Liver (tissue), 3 donors: ENCODE measurements at regions not wholly inside any gene's neighbourhood (a gene's known extent, or its start where the extent isn't known, plus 50 kb on each side); places are given as distances from the start of the nearest gene placed in this dataset.

Source experiments
- EGR1 ChIP-seq, 2 donors: IDR thresholded peaks; 2 replicates each; pipeline ENCODE4 v1.6.1; 2016 to 2018; ENCODE audit warnings: antibody characterized with exemption in 2 of 2, low read depth in 2 of 2
- GABPA ChIP-seq, 2 donors: IDR thresholded peaks in 1 of 2; conservative IDR thresholded peaks in 1 of 2; 2 replicates each; pipeline ENCODE4 v1.6.1; 2016; ENCODE audit warnings: antibody characterized with exemption in 2 of 2, mild to moderate bottlenecking in 1 of 2, moderate library complexity in 1 of 2
- HNF4G ChIP-seq: IDR thresholded peaks from 2 replicates; pipeline ENCODE4 v1.6.1; 2016; ENCODE audit warnings: antibody characterized with exemption
- JUND ChIP-seq, 2 donors: IDR thresholded peaks; 2 replicates each; pipeline ENCODE4 v1.6.1; 2016; ENCODE audit warnings: antibody characterized with exemption in 2 of 2
- NR2F2 ChIP-seq: IDR thresholded peaks from 2 replicates; pipeline ENCODE4 v1.6.1; 2016; ENCODE audit warnings: antibody characterized with exemption
- RAD21 ChIP-seq, 2 donors: IDR thresholded peaks; 2 replicates each; pipeline ENCODE4 v1.6.1; 2016; ENCODE audit warnings: antibody characterized with exemption in 2 of 2, mild to moderate bottlenecking in 2 of 2
- RXRA ChIP-seq, 2 donors: IDR thresholded peaks; 2 replicates each; pipeline ENCODE4 v1.6.1; 2017 to 2018; ENCODE audit warnings: antibody characterized with exemption in 2 of 2, mild to moderate bottlenecking in 1 of 2
- TAF1 ChIP-seq: conservative IDR thresholded peaks from 2 replicates; pipeline ENCODE4 v1.6.1; 2016; ENCODE audit warnings: antibody characterized with exemption, mild to moderate bottlenecking
- YY1 ChIP-seq: IDR thresholded peaks from 2 replicates; pipeline ENCODE4 v1.6.1; 2016; ENCODE audit warnings: antibody characterized with exemption, mild to moderate bottlenecking
- TF ChIP-seq, protein P1 (sequence below): IDR thresholded peaks from 2 replicates; pipeline ENCODE4 v1.6.1; 2016; ENCODE audit warnings: antibody characterized with exemption, mild to moderate bottlenecking
- TF ChIP-seq, protein P2 (sequence below): fragments of 150-350 bp; IDR thresholded peaks from 2 replicates; pipeline ENCODE4 v1.5.1; 2017; ENCODE audit warnings: improper control_type of control experiment, low read depth, low read length; ENCODE audit not compliant: missing input control
- TF ChIP-seq, protein P3 (sequence below): IDR thresholded peaks from 2 replicates; pipeline ENCODE4 v1.6.1; 2016; ENCODE audit warnings: antibody characterized with exemption
- TF ChIP-seq, protein P4 (sequence below): IDR thresholded peaks from 2 replicates; pipeline ENCODE4 v1.6.1; 2016; ENCODE audit warnings: antibody characterized with exemption
- donor health status: healthy.
- donor health status: healthy.

DNA sequence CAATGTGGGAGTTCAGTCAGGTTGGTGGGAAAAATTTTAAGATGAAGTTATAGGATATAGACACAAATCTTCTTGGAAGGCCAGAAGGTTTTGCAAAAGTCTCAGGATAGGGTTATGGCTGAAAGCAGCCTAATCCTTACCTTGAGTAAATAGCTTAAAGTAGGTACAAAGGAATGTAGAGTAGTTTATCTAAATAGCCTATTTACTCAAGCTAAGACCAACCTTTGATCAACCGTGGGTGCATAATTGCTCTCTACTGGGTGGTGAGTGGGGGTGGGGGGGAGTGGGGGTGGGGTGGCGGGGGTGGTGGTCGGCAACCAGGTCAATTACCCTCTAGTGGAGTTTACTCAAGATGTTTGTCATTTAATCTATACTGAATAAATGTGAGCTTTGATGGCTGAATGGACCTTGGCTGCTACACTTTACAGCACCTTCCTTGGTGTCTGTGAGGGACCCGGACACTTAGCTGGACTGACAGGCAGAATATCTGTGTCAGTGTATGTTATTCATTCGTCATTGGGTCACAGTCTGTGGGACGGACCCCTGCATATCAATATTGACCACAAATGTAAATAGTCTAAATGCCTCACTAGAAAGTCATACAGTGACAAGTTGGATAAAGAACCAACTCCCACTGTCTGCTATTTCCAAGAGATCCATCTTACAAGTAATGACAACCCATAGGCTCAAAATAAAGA is 545.7 kb upstream of the PABPC4L start:
- TF ChIP-seq JUND (IDR thresholded peaks at IDR 0.05) = no peak
- TF ChIP-seq NR2F2 = no peak
- TF ChIP-seq, protein P1, sequence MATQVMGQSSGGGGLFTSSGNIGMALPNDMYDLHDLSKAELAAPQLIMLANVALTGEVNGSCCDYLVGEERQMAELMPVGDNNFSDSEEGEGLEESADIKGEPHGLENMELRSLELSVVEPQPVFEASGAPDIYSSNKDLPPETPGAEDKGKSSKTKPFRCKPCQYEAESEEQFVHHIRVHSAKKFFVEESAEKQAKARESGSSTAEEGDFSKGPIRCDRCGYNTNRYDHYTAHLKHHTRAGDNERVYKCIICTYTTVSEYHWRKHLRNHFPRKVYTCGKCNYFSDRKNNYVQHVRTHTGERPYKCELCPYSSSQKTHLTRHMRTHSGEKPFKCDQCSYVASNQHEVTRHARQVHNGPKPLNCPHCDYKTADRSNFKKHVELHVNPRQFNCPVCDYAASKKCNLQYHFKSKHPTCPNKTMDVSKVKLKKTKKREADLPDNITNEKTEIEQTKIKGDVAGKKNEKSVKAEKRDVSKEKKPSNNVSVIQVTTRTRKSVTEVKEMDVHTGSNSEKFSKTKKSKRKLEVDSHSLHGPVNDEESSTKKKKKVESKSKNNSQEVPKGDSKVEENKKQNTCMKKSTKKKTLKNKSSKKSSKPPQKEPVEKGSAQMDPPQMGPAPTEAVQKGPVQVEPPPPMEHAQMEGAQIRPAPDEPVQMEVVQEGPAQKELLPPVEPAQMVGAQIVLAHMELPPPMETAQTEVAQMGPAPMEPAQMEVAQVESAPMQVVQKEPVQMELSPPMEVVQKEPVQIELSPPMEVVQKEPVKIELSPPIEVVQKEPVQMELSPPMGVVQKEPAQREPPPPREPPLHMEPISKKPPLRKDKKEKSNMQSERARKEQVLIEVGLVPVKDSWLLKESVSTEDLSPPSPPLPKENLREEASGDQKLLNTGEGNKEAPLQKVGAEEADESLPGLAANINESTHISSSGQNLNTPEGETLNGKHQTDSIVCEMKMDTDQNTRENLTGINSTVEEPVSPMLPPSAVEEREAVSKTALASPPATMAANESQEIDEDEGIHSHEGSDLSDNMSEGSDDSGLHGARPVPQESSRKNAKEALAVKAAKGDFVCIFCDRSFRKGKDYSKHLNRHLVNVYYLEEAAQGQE = no peak
- TF ChIP-seq TAF1 = no peak
- no peak for TF ChIP-seq YY1
- TF ChIP-seq, protein P2, sequence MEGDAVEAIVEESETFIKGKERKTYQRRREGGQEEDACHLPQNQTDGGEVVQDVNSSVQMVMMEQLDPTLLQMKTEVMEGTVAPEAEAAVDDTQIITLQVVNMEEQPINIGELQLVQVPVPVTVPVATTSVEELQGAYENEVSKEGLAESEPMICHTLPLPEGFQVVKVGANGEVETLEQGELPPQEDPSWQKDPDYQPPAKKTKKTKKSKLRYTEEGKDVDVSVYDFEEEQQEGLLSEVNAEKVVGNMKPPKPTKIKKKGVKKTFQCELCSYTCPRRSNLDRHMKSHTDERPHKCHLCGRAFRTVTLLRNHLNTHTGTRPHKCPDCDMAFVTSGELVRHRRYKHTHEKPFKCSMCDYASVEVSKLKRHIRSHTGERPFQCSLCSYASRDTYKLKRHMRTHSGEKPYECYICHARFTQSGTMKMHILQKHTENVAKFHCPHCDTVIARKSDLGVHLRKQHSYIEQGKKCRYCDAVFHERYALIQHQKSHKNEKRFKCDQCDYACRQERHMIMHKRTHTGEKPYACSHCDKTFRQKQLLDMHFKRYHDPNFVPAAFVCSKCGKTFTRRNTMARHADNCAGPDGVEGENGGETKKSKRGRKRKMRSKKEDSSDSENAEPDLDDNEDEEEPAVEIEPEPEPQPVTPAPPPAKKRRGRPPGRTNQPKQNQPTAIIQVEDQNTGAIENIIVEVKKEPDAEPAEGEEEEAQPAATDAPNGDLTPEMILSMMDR = no peak
- no peak for TF ChIP-seq RAD21 (IDR thresholded peaks at IDR 0.05)
- no peak for TF ChIP-seq HNF4G
- TF ChIP-seq, protein P3, sequence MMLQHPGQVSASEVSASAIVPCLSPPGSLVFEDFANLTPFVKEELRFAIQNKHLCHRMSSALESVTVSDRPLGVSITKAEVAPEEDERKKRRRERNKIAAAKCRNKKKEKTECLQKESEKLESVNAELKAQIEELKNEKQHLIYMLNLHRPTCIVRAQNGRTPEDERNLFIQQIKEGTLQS = no peak
- TF ChIP-seq GABPA (IDR thresholded peaks at IDR 0.05 in 1 of 2, conservative IDR thresholded peaks at IDR 0.05 in 1 of 2) = no peak
- TF ChIP-seq, protein P4, sequence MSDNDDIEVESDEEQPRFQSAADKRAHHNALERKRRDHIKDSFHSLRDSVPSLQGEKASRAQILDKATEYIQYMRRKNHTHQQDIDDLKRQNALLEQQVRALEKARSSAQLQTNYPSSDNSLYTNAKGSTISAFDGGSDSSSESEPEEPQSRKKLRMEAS = no peak
- TF ChIP-seq EGR1 (IDR thresholded peaks at IDR 0.05; ENCODE audit: low read depth in 2 of 2) = no peak
- no peak for TF ChIP-seq RXRA (IDR thresholded peaks at IDR 0.05)
